ENCODE measurements at regions not wholly inside any gene's neighbourhood (a gene's known extent, or its start where the extent isn't known, plus 50 kb on each side); places are given as distances from the start of the nearest gene placed in this dataset.

DNA sequence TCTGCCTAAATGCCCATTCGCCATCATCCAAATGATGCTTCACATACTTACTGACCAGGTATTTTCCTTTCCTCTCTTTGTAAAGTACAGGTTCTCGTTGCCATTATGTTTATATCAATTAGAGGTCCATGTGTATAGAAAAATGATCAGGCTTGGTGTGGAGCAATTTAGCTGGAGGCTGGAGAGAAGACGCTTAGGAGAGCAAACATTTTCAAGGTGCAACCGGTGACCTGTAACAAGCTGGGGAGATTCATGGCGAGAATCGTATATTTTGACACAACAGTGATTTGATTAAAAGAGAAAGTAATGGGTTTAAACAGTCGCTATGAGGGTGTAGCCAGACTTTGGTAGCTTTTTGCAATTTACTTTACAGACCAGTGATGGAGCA lies 170.9 kb upstream of the TBCA start:
- TF ChIP-seq CTCF (IDR thresholded peaks at IDR 0.05) = no peak
- no peak for TF ChIP-seq POLR2AphosphoS5 (IDR thresholded peaks at IDR 0.05)

All from suprapubic skin (tissue), 3 donors.